Neutrophil (primary cell): ENCODE measurements at regions not wholly inside any gene's neighbourhood (a gene's known extent, or its start where the extent isn't known, plus 50 kb on each side); places are given as distances from the start of the nearest gene placed in this dataset.

Experiments
- H3K27ac ChIP-seq: fragments of 200-600 bp; sonication (generic); 2 replicates; pipeline ENCODE4 v1.5.1; 2016; ENCODE audit warnings: mild to moderate bottlenecking, moderate library complexity
- H3K27me3 ChIP-seq: fragments of 200-600 bp; sonication (generic); 2 replicates; pipeline ENCODE4 v1.6.0; 2016; ENCODE audit warnings: mild to moderate bottlenecking
- H3K36me3 ChIP-seq: fragments of 200-600 bp; sonication (generic); 2 replicates; pipeline ENCODE4 v1.5.1; 2017
- H3K4me1 ChIP-seq, 2 experiments: fragments of 200-600 bp in 1 of 2; sonication (generic) in 1 of 2; 1 replicate in 1 of 2; 2 replicates in 1 of 2; pipeline versions ENCODE4 v1.5.1 to v1.6.1; 2013 to 2016; ENCODE audit warnings: low read depth in 1 of 2, low read length in 1 of 2, mild to moderate bottlenecking in 1 of 2, moderate library complexity in 1 of 2; ENCODE audit not compliant: control insufficient read depth in 1 of 2, insufficient read depth in 1 of 2
- H3K4me3 ChIP-seq, 2 experiments: fragments of 200-600 bp in 1 of 2; sonication (generic) in 1 of 2; 1 replicate in 1 of 2; 2 replicates in 1 of 2; pipeline ENCODE4 v1.5.1; 2013 to 2016; ENCODE audit warnings: low read depth in 1 of 2, low read length in 1 of 2, mild to moderate bottlenecking in 1 of 2, moderate library complexity in 1 of 2
- H3K9me3 ChIP-seq: fragments of 200-600 bp; sonication (generic); 2 replicates; pipeline ENCODE4 v1.5.1; 2016
- CTCF ChIP-seq: fragments of 200-600 bp; sonication (generic); IDR thresholded peaks from 2 replicates; pipeline ENCODE4 v1.5.1; 2016; ENCODE audit warnings: antibody characterized with exemption

DNA sequence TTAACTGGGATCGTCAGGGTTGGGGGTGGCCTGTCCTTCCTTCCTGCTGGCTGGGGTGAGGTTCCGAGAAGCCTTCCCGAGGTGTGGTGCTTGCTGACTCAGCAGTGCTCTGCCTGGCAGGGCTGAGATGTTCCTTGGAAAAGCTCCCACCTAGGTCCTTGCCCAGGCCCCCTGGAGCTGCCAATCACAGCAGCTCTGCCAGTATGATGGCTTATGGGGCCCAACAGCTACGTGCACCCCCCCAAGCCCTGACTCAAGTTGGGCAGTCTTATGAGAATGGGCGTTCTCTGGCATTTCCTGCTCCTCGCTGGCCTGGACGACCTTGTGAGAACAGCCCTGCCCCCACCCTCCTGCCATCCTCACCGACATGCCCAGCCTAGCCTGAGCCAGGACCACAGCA lies 292.2 kb upstream of the CRY1 start:
- Histone ChIP-seq H3K9me3 (no peaks in the 10 kb centered on the region), H3K27me3 (no peaks in the 10 kb centered on the region), H3K4me3 (no peak overlapping the region), H3K4me1 (no peaks in the 10 kb centered on the region), H3K27ac (no peak overlapping the region), H3K36me3 (no peaks in the 10 kb centered on the region)
- no peak for TF ChIP-seq CTCF

DNA sequence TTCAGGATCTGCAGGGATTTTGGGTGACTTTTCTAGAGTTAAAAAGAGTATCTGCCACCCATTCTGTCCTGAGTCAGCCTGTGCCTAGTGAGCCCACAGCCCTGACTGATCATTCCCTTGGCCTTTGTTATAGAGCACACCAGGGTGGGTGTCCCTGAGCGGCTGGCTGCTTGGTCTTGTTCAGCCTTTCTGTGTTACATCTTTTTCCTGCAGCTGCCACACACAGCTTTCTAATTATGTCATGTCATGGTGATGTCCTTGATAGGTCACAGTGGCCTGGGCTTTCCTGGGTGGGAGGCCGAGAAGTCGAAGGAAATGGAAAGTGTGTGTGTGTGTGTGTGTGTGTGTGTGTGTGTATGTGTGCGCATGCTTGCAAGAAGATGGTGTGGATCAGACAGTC lies 293.2 kb upstream of the CRY1 start:
- H3K27ac ChIP-seq = no peak overlapping the region
- no peaks in the 10 kb centered on the region for H3K9me3 ChIP-seq
- no peak overlapping the region for H3K4me3 ChIP-seq
- no peaks in the 10 kb centered on the region for H3K27me3 ChIP-seq
- TF ChIP-seq CTCF = no peak
- no peaks in the 10 kb centered on the region for H3K36me3 ChIP-seq
- no peaks in the 10 kb centered on the region for H3K4me1 ChIP-seq

GRCh38 chr12:107388263-107388662 lies 294.9 kb upstream of the CRY1 start:
- no peak for TF ChIP-seq CTCF

GRCh38 chr12:107390414-107390813 lies 295.2 kb upstream of the PWP1 start:
- Histone ChIP-seq H3K9me3 (no peaks in the 10 kb centered on the region), H3K36me3 (no peaks in the 10 kb centered on the region), H3K27me3 (no peaks in the 10 kb centered on the region), H3K4me3 (no peak overlapping the region), H3K27ac (no peak overlapping the region), H3K4me1 (no peaks in the 10 kb centered on the region)
- no peak for TF ChIP-seq CTCF

More at GRCh38 chr12:107388263-107388662, 294.9 kb upstream of the CRY1 start:
- H3K27ac ChIP-seq = no peak overlapping the region
- no peaks in the 10 kb centered on the region for H3K36me3 ChIP-seq
- H3K9me3 ChIP-seq = no peaks in the 10 kb centered on the region
- no peaks in the 10 kb centered on the region for H3K4me1 ChIP-seq
- H3K4me3 ChIP-seq = no peak overlapping the region
- H3K27me3 ChIP-seq = no peaks in the 10 kb centered on the region

DNA sequence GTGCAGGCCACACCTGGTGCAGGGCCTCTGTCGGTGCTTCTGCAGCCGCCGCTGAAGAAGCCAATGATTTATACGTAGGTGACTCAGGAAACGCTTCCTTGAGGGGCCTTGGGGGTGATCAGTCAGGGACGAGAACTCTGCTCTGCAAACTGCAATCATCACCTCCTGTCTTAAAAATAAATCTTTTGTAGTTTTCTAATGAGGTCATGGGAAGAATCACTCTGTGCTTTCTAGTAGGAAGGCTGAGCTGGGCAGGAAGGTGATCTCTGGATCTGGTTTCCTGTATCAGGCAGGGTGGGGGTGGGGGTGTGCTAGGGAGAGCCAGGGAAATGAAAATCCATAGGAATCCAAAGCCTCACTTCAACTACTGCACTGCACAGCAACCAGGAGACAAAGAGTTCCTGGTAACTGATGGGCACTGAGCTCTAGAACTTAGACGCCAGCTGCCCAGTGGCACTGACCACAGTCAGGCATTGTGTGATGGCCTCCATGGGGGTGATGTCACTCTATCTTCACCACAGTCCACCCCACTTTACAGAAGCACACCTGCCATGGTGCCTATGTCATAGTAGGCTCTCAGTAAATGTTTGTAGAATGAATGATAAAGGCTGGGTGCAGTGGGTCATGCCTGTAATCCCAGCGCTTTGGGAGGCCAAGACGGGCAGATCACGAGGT lies 292.4 kb upstream of the PWP1 start:
- Histone ChIP-seq H3K9me3 (no peaks in the 10 kb centered on the region), H3K4me1 (no peaks in the 10 kb centered on the region), H3K4me3 (no peak overlapping the region), H3K36me3 (no peaks in the 10 kb centered on the region), H3K27me3 (no peaks in the 10 kb centered on the region), H3K27ac (no peak overlapping the region)
- no peak for TF ChIP-seq CTCF

GRCh38 chr12:107394693-107395092 lies 290.9 kb upstream of the PWP1 start:
- Histone ChIP-seq H3K27me3 (no peaks in the 10 kb centered on the region), H3K9me3 (no peaks in the 10 kb centered on the region), H3K4me1 (no peaks in the 10 kb centered on the region), H3K27ac (no peak overlapping the region), H3K4me3 (no peak overlapping the region), H3K36me3 (no peaks in the 10 kb centered on the region)
- TF ChIP-seq CTCF = no peak
